ENCODE measurements at regions not wholly inside any gene's neighbourhood (a gene's known extent, or its start where the extent isn't known, plus 50 kb on each side); places are given as distances from the start of the nearest gene placed in this dataset.

DNA sequence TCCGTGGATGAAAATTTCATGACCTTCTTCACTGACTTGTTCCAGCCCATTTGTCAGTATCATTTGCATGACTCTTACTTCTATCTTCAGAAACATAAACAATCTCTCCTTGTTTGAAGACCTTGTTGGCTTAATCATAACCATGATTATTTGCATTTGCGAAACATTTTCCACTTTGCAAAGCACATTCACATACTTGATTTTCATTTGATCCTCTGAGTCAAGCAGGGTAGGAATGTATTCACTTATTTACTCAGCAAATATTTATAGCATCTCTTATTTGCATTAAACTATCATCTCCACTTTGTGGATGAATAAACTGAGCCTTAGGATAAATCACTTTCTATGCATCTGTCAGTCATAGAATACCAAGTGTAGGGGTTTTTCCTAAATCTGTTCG is 343.0 kb upstream of the SGCD start (continued):
- no peak for TF ChIP-seq KAT2B (IDR thresholded peaks at IDR 0.05; ENCODE audit: low read depth, low read length)

DNA sequence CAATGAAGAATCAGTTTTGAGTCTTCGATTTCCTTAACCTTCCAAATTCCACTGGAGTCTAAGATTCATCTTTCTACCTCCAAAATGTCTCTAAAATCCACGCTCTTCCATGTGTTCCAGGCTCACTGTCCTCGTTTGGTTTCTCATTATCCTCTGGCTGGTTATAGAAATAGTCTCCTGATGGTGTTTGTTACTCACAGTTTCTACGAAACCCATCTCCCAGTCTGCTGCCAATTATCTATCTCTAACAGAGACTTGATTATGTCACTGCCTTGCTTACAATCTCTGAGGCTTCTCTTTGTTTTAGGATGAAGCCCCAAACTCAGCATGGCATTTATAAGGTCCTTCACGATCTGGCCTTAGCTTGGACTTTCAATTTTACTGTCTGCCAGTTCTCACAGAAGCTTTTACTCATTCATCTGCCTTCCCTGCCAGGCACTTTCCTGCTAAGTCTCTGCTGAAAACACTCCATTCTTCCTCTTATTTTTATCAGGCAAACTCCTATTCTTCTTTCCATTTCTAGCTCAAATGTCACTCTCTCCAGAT is 339.6 kb upstream of the SGCD start:
- POLR2A ChIA-PET = no interaction called here
- no peak for ATAC-seq
- TF ChIP-seq POLR2H (tag; IDR thresholded peaks at IDR 0.05; ENCODE audit: low read depth) (no peak), RBM22 (IDR thresholded peaks at IDR 0.05; ENCODE audit: low read depth, low read length, poor library complexity, severe bottlenecking) (no peak), ZBTB7A (IDR thresholded peaks at IDR 0.05; ENCODE audit: borderline replicate concordance, control insufficient read depth, low read depth, low read length) (no peak), SIN3B (IDR thresholded peaks at IDR 0.05; ENCODE audit: low read depth) (no peak), CBX1 (IDR thresholded peaks at IDR 0.05; ENCODE audit: low read depth) (no peak), HNRNPL (IDR thresholded peaks at IDR 0.05; ENCODE audit: low read depth, low read length) (no peak), PTTG1 (tag; IDR thresholded peaks at IDR 0.05; ENCODE audit: low read depth) (no peak)
- TF ChIP-seq, protein P1, sequence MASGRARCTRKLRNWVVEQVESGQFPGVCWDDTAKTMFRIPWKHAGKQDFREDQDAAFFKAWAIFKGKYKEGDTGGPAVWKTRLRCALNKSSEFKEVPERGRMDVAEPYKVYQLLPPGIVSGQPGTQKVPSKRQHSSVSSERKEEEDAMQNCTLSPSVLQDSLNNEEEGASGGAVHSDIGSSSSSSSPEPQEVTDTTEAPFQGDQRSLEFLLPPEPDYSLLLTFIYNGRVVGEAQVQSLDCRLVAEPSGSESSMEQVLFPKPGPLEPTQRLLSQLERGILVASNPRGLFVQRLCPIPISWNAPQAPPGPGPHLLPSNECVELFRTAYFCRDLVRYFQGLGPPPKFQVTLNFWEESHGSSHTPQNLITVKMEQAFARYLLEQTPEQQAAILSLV (tag; IDR thresholded peaks at IDR 0.05) = no peak
- TF ChIP-seq, protein P2, sequence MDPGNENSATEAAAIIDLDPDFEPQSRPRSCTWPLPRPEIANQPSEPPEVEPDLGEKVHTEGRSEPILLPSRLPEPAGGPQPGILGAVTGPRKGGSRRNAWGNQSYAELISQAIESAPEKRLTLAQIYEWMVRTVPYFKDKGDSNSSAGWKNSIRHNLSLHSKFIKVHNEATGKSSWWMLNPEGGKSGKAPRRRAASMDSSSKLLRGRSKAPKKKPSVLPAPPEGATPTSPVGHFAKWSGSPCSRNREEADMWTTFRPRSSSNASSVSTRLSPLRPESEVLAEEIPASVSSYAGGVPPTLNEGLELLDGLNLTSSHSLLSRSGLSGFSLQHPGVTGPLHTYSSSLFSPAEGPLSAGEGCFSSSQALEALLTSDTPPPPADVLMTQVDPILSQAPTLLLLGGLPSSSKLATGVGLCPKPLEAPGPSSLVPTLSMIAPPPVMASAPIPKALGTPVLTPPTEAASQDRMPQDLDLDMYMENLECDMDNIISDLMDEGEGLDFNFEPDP (CRISPR knock-in tag; IDR thresholded peaks at IDR 0.05) = no peak
- Histone ChIP-seq H3K9me3 (replicated peaks; ENCODE audit: control insufficient read depth, insufficient read depth, low read depth, low read length) (no peaks in the 10 kb centered on the region), H4K20me1 (replicated peaks; ENCODE audit: control insufficient read depth, insufficient read depth, low read length) (no peaks in the 10 kb centered on the region), H3K79me2 (ENCODE audit: control insufficient read depth, insufficient read depth, low read length) (no peaks in the 10 kb centered on the region), H2AFZ (ENCODE audit: low read depth, low read length) (no peak overlapping the region), H3K27me3 (ENCODE audit: control insufficient read depth in 2 of 2, insufficient read depth in 2 of 2, low read length in 2 of 2) (no peaks in the 10 kb centered on the region), H3K36me3 (ENCODE audit: control insufficient read depth, insufficient read depth, low read length) (no peaks in the 10 kb centered on the region), H3K9ac (ENCODE audit: insufficient read depth in 1 of 2, low read depth in 2 of 2, low read length in 2 of 2) (no peak overlapping the region), H3K27ac (ENCODE audit: extremely low read depth, low read depth, low read length) (no peak overlapping the region), H3K4me2 (ENCODE audit: insufficient read depth, low read length) (no peak overlapping the region), H3K4me3 (no peak overlapping the region), H3K9me1 (ENCODE audit: control insufficient read depth, insufficient read depth, low read length) (no peaks in the 10 kb centered on the region), H3K4me1 (replicated peaks in 1 of 2; ENCODE audit: control insufficient read depth in 2 of 2, insufficient read depth in 2 of 2, low read length in 2 of 2) (no peaks in the 10 kb centered on the region)
- no peak for DNase-seq (ENCODE audit: extremely low read depth in 1 of 4, low spot score in 3 of 4)
- WGBS (ENCODE audit: insufficient coverage, low coverage, missing lambda C conversion rate) = 0% methylated on average over 5 of the region's 5 CpGs
- BruUV-seq (replicated peaks) = no TSS peak
- intact Hi-C loops (cut with micrococcal nuclease) = no loop called here
- FAIRE-seq = no peak
- in situ Hi-C loops (cut with MboI) = no loop called here
- CTCF ChIA-PET (ENCODE audit: low intra/inter-chr PET ratio) = no interaction called here
